SU-DHL-6 (cell line): ENCODE measurements at regions not wholly inside any gene's neighbourhood (a gene's known extent, or its start where the extent isn't known, plus 50 kb on each side); places are given as distances from the start of the nearest gene placed in this dataset.

Experiments
- EZH2phosphoT487 ChIP-seq: fragments of 200-600 bp; sonication (generic), shearing (Covaris generic); conservative IDR thresholded peaks from 2 replicates; pipeline ENCODE4 v1.6.1; 2018; ENCODE audit warnings: mild to moderate bottlenecking, antibody characterized with exemption, low read length, moderate library complexity, mixed read lengths
- TF ChIP-seq, protein P1 (sequence below): fragments of 200-600 bp; sonication (generic); IDR thresholded peaks from one replicate; pipeline ENCODE4 v1.5.1; 2017; ENCODE audit warnings: antibody characterized with exemption, mild to moderate bottlenecking, low read length, moderate library complexity; ENCODE audit not compliant: insufficient read depth, poor library complexity, severe bottlenecking

GRCh38 chr10:113300201-113300600 is 252.7 kb upstream of the HABP2 start:
- TF ChIP-seq, protein P1, sequence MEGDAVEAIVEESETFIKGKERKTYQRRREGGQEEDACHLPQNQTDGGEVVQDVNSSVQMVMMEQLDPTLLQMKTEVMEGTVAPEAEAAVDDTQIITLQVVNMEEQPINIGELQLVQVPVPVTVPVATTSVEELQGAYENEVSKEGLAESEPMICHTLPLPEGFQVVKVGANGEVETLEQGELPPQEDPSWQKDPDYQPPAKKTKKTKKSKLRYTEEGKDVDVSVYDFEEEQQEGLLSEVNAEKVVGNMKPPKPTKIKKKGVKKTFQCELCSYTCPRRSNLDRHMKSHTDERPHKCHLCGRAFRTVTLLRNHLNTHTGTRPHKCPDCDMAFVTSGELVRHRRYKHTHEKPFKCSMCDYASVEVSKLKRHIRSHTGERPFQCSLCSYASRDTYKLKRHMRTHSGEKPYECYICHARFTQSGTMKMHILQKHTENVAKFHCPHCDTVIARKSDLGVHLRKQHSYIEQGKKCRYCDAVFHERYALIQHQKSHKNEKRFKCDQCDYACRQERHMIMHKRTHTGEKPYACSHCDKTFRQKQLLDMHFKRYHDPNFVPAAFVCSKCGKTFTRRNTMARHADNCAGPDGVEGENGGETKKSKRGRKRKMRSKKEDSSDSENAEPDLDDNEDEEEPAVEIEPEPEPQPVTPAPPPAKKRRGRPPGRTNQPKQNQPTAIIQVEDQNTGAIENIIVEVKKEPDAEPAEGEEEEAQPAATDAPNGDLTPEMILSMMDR: no peak
- no peak for TF ChIP-seq EZH2phosphoT487
